Spleen (tissue), 11 donors: ENCODE measurements at regions not wholly inside any gene's neighbourhood (a gene's known extent, or its start where the extent isn't known, plus 50 kb on each side); places are given as distances from the start of the nearest gene placed in this dataset.
A peak's percentile ranks its signal among the peaks of the same experiment; 100 is the strongest.

Experiments
- DNase-seq: peaks from one replicate; pipeline ENCODE4 v3.0.0-alpha.2; 2020
- H3K27ac ChIP-seq, 8 donors: fragments of 200-600 bp; sonication (generic) in 7 of 8; 1 replicate in 4 of 8; 2 replicates in 4 of 8; pipeline versions ENCODE4 v1.5.0 to v1.8.0; 2016 to 2021; ENCODE audit warnings: inconsistent platforms in 4 of 8, mild to moderate bottlenecking in 4 of 8, moderate library complexity in 1 of 8
- H3K27me3 ChIP-seq, 7 donors: fragments of 200-600 bp; sonication (generic) in 6 of 7; replicated peaks in 1 of 7; 1 replicate in 4 of 7; 2 replicates in 3 of 7; pipeline versions ENCODE4 v1.5.0 to v1.8.0; 2016 to 2021; ENCODE audit warnings: inconsistent platforms in 3 of 7, mild to moderate bottlenecking in 1 of 7
- H3K36me3 ChIP-seq, 6 donors: fragments of 200-600 bp; sonication (generic) in 5 of 6; 1 replicate in 4 of 6; 2 replicates in 2 of 6; pipeline versions ENCODE4 v1.5.0 to v1.8.0; 2016 to 2021; ENCODE audit warnings: inconsistent platforms in 2 of 6
- H3K4me1 ChIP-seq, 6 donors: fragments of 200-600 bp; sonication (generic) in 5 of 6; 1 replicate in 3 of 6; 2 replicates in 3 of 6; pipeline versions ENCODE4 v1.5.0 to v1.8.0; 2016 to 2021; ENCODE audit warnings: inconsistent platforms in 3 of 6
- H3K4me3 ChIP-seq, 8 donors: fragments of 200-600 bp; sonication (generic) in 7 of 8; 1 replicate in 4 of 8; 2 replicates in 4 of 8; pipeline versions ENCODE4 v1.5.0 to v1.8.0; 2016 to 2021; ENCODE audit warnings: inconsistent platforms in 4 of 8, mild to moderate bottlenecking in 4 of 8, moderate library complexity in 2 of 8
- H3K9me3 ChIP-seq, 8 donors: fragments of 200-600 bp; sonication (generic) in 7 of 8; 1 replicate in 4 of 8; 2 replicates in 4 of 8; pipeline versions ENCODE4 v1.5.0 to v1.8.0; 2016 to 2021; ENCODE audit warnings: inconsistent platforms in 4 of 8
- CTCF ChIP-seq, 11 experiments: fragments of 200-600 bp in 7 of 11; fragments of 450-650 bp in 4 of 11; sonication (generic) in 4 of 11; IDR thresholded peaks in 8 of 11; conservative IDR thresholded peaks in 3 of 11; 1 replicate in 7 of 11; 2 replicates in 4 of 11; pipeline versions ENCODE4 v1.4.0 to v1.8.0; 2016 to 2021; ENCODE audit warnings: antibody characterized with exemption in 11 of 11, inconsistent platforms in 4 of 11, mild to moderate bottlenecking in 1 of 11
- POLR2A ChIP-seq, 3 donors: fragments of 450-650 bp; IDR thresholded peaks; one replicate each; pipeline ENCODE4 v1.5.1; 2017; ENCODE audit warnings: antibody characterized with exemption in 3 of 3, mild to moderate bottlenecking in 1 of 3
- POLR2AphosphoS5 ChIP-seq, 3 donors: sonication (generic); formaldehyde crosslinking; IDR thresholded peaks; one replicate each; pipeline ENCODE4 v1.5.1; 2017; ENCODE audit warnings: antibody characterized with exemption in 3 of 3
- WGBS, 5 donors: extraction: QIAGEN DNeasy Blood & Tissue Kit in 3 of 5; methylation state at CpG; one replicate each; pipeline versions ENCODE4 v1.1.5 to v1.1.7; 2013 to 2018; 5-methylcytosine and 5-hydroxymethylcytosine counted together
- intact Hi-C: fragments of 100-400 bp; cut with DNase I; formaldehyde crosslinking; loops from one replicate; pipeline ENCODE4 v1.15.0; 2023; ENCODE audit warnings: low total_unique reads
- donor health status: healthy with polysubstance abuse.
- donor health status: DM: no; HTN: no; CAD: no; lungs with moderate emphysema.
- donor health status: DM: no; HTN: no; CAD: no.
- donor health status: Bipolar disorder and iron deficiency.
- donor health status: healthy.
- donor health status: DM: no; HTN: no; CAD: no.
- donor health status: DM: yes; HTN: yes; CAD: no.

- WGBS, 5 donors, result 58 to 75% (median 65%) methylated on average over 3 of the region's 3 CpGs
- no peaks in the 10 kb centered on the region for H3K4me1 ChIP-seq
- no peak for DNase-seq
- TF ChIP-seq CTCF (IDR thresholded peaks at IDR 0.05 in 8 of 11, conservative IDR thresholded peaks at IDR 0.05 in 3 of 11) (peak in 2 of 11 experiments; percentile 9 to 38), POLR2AphosphoS5 (IDR thresholded peaks at IDR 0.05) (no peak), POLR2A (IDR thresholded peaks at IDR 0.05) (no peak)
- peaks cover 0 to 11% (median 0%) of the 10 kb centered on the region in 8 donors for H3K9me3 ChIP-seq
- H3K27me3 ChIP-seq, result no peaks in the 10 kb centered on the region
- no peaks in the 10 kb centered on the region for H3K36me3 ChIP-seq
- H3K27ac ChIP-seq, result no peak overlapping the region
- no peak overlapping the region for H3K4me3 ChIP-seq
- intact Hi-C loops, result no loop called here
Measured at GRCh38 chr11:29019960-29020683, 911.9 kb downstream of the METTL15 start.

- no peak for TF ChIP-seq POLR2A (IDR thresholded peaks at IDR 0.05)
- no peak for TF ChIP-seq POLR2AphosphoS5 (IDR thresholded peaks at IDR 0.05)
- no peak for TF ChIP-seq CTCF (IDR thresholded peaks at IDR 0.05 in 8 of 11, conservative IDR thresholded peaks at IDR 0.05 in 3 of 11)
- WGBS, 5 donors, result 33 to 75% (median 44%) methylated on average over 2 of the region's 2 CpGs
Measured at GRCh38 chr11:29018631-29019030, 910.4 kb downstream of the METTL15 start.

GRCh38 chr11:29017941-29018340 is 909.8 kb downstream of the METTL15 start:
- no peak for DNase-seq
- no peak overlapping the region for H3K4me3 ChIP-seq
- no peaks in the 10 kb centered on the region for H3K27me3 ChIP-seq
- peaks cover 0 to 5% (median 0%) of the 10 kb centered on the region in 8 donors for H3K9me3 ChIP-seq
- WGBS, 5 donors, result 72 to 87% (median 75%) methylated on average over 2 of the region's 2 CpGs
- no peaks in the 10 kb centered on the region for H3K36me3 ChIP-seq
- TF ChIP-seq CTCF (IDR thresholded peaks at IDR 0.05 in 8 of 11, conservative IDR thresholded peaks at IDR 0.05 in 3 of 11) (no peak), POLR2AphosphoS5 (IDR thresholded peaks at IDR 0.05) (no peak), POLR2A (IDR thresholded peaks at IDR 0.05) (no peak)
- no peak overlapping the region for H3K27ac ChIP-seq
- intact Hi-C loops, result no loop called here
- H3K4me1 ChIP-seq, result no peaks in the 10 kb centered on the region

More at GRCh38 chr11:29018631-29019030, 910.4 kb downstream of the METTL15 start:
- H3K27me3 ChIP-seq, result no peaks in the 10 kb centered on the region
- DNase-seq, result no peak
- H3K36me3 ChIP-seq, result no peaks in the 10 kb centered on the region
- H3K4me3 ChIP-seq, result no peak overlapping the region
- H3K4me1 ChIP-seq, result no peaks in the 10 kb centered on the region
- intact Hi-C loops, result no loop called here
- H3K9me3 ChIP-seq, result peaks cover 0 to 8% (median 0%) of the 10 kb centered on the region in 8 donors
- no peak overlapping the region for H3K27ac ChIP-seq

DNA sequence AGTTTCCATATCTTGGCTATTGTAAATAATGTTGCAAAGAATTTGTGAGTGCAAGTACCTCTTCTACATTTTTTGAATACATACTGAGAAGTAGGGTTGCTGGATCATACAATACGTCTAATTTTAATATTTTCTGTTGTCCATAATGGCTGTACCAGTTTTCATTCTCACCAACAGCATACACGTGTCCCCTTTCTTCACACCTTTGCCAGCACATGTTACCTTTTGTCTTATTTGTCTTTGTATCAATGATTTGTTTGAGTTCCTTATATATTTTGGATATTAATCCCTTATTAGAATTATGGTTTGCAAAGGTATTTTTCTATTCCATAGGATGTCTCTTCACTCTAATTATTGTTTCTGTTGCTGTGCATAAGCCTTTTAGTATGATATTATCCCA is 904.3 kb downstream of the METTL15 start:
- intact Hi-C loops, result no loop called here
- no peak for TF ChIP-seq POLR2AphosphoS5 (IDR thresholded peaks at IDR 0.05)
- no peak for TF ChIP-seq CTCF (IDR thresholded peaks at IDR 0.05 in 8 of 11, conservative IDR thresholded peaks at IDR 0.05 in 3 of 11)
- TF ChIP-seq POLR2A (IDR thresholded peaks at IDR 0.05), result no peak
- Histone ChIP-seq H3K4me3 (no peak overlapping the region), H3K27me3 (no peaks in the 10 kb centered on the region), H3K36me3 (no peaks in the 10 kb centered on the region), H3K27ac (no peak overlapping the region), H3K4me1 (no peaks in the 10 kb centered on the region), H3K9me3 (peaks cover 0 to 3% (median 0%) of the 10 kb centered on the region in 8 donors)
- 23 to 42% (median 31%) methylated on average over 2 of the region's 2 CpGs for WGBS, 5 donors
- no peak for DNase-seq
